ENCODE measurements at regions not wholly inside any gene's neighbourhood (a gene's known extent, or its start where the extent isn't known, plus 50 kb on each side); places are given as distances from the start of the nearest gene placed in this dataset.

GRCh38 chr2:176508374-176508773, 239.1 kb downstream of the MTX2 start:
- CTCF ChIA-PET = no interaction called here
- POLR2A ChIA-PET = no interaction called here
- DNase-seq (ENCODE audit: low read depth, low spot score) = no peak

GRCh38 chr2:176508984-176509740, 239.9 kb downstream of the MTX2 start:
- POLR2A ChIA-PET = no interaction called here
- H3K4me3 ChIP-seq (ENCODE audit: low read depth, low read length) = no peak overlapping the region
- no peak for TF ChIP-seq CTCF (IDR thresholded peaks at IDR 0.05; ENCODE audit: low read depth, low read length)
- no peaks in the 10 kb centered on the region for H3K27me3 ChIP-seq (ENCODE audit: control insufficient read depth, insufficient read depth, low read length)
- H3K27ac ChIP-seq (ENCODE audit: low read depth, low read length) = no peak overlapping the region
- no peak for DNase-seq (ENCODE audit: low read depth, low spot score)
- CTCF ChIA-PET = no interaction called here
- H3K9me3 ChIP-seq (ENCODE audit: control insufficient read depth, insufficient read depth, low read length) = no peaks in the 10 kb centered on the region

More at GRCh38 chr2:176508374-176508773, 239.1 kb downstream of the MTX2 start:
- no peak overlapping the region for H3K27ac ChIP-seq (ENCODE audit: low read depth, low read length)
- H3K9me3 ChIP-seq (ENCODE audit: control insufficient read depth, insufficient read depth, low read length) = no peaks in the 10 kb centered on the region
- no peak for TF ChIP-seq CTCF (IDR thresholded peaks at IDR 0.05; ENCODE audit: low read depth, low read length)
- H3K27me3 ChIP-seq (ENCODE audit: control insufficient read depth, insufficient read depth, low read length) = no peaks in the 10 kb centered on the region
- H3K4me3 ChIP-seq (ENCODE audit: low read depth, low read length) = no peak overlapping the region

GRCh38 chr2:176514276-176514675, 245.0 kb downstream of the MTX2 start:
- H3K4me3 ChIP-seq (ENCODE audit: low read depth, low read length) = no peak overlapping the region
- H3K27me3 ChIP-seq (ENCODE audit: control insufficient read depth, insufficient read depth, low read length) = no peaks in the 10 kb centered on the region
- ChIA-PET POLR2A (no interaction called here), CTCF (interaction anchor here (0.6 kb wide), 2 partner anchors 34 to 40 kb away, joined by 3 to 4 read pairs; no protein-coding TSS in a partner anchor)
- DNase-seq (ENCODE audit: low read depth, low spot score) = no peak
- H3K9me3 ChIP-seq (ENCODE audit: control insufficient read depth, insufficient read depth, low read length) = no peaks in the 10 kb centered on the region
- no peak overlapping the region for H3K27ac ChIP-seq (ENCODE audit: low read depth, low read length)
- no peak for TF ChIP-seq CTCF (IDR thresholded peaks at IDR 0.05; ENCODE audit: low read depth, low read length)

GRCh38 chr2:176514805-176515500, 245.7 kb downstream of the MTX2 start:
- H3K27me3 ChIP-seq (ENCODE audit: control insufficient read depth, insufficient read depth, low read length) = no peaks in the 10 kb centered on the region
- no peak overlapping the region for H3K27ac ChIP-seq (ENCODE audit: low read depth, low read length)
- no peak for TF ChIP-seq CTCF (IDR thresholded peaks at IDR 0.05; ENCODE audit: low read depth, low read length)
- no peak overlapping the region for H3K4me3 ChIP-seq (ENCODE audit: low read depth, low read length)
- POLR2A ChIA-PET = no interaction called here
- no peaks in the 10 kb centered on the region for H3K9me3 ChIP-seq (ENCODE audit: control insufficient read depth, insufficient read depth, low read length)
- CTCF ChIA-PET = interaction anchor here (0.6 kb wide), 1 partner anchor 34 kb away, joined by 4 read pairs; no protein-coding TSS in a partner anchor
- DNase-seq (ENCODE audit: low read depth, low spot score) = no peak

GRCh38 chr2:176516051-176516602, 246.9 kb downstream of the MTX2 start:
- no peak overlapping the region for H3K27ac ChIP-seq (ENCODE audit: low read depth, low read length)

More at GRCh38 chr2:176516051-176516602, 246.9 kb downstream of the MTX2 start:
- Histone ChIP-seq H3K27me3 (ENCODE audit: control insufficient read depth, insufficient read depth, low read length) (no peaks in the 10 kb centered on the region), H3K9me3 (ENCODE audit: control insufficient read depth, insufficient read depth, low read length) (no peaks in the 10 kb centered on the region), H3K4me3 (ENCODE audit: low read depth, low read length) (no peak overlapping the region)
- no peak for DNase-seq (ENCODE audit: low read depth, low spot score)
- ChIA-PET CTCF (interaction anchor here (1.1 to 1.5 kb wide), 2 partner anchors 39 to 61 kb away, joined by 5 read pairs; no protein-coding TSS in a partner anchor), POLR2A (no interaction called here)
- no peak for TF ChIP-seq CTCF (IDR thresholded peaks at IDR 0.05; ENCODE audit: low read depth, low read length)

All from AG04450 (cell line).